Activated T-helper 17 cell treated with anti-CD3 and anti-CD28 coated beads, Interleukin-2, amount 50 U/mL, for 72 hours (primary cell): ENCODE measurements at regions not wholly inside any gene's neighbourhood (a gene's known extent, or its start where the extent isn't known, plus 50 kb on each side); places are given as distances from the start of the nearest gene placed in this dataset.

Experiments
- ATAC-seq: fragments of 150-1000 bp; cut with Tn5 transposase; replicated peaks from 2 replicates; pipeline ENCODE4 v1.10.0; 2021; ENCODE audit warnings: mild to moderate bottlenecking, moderate library complexity
- H3K27ac Mint-ChIP-seq: one replicate; pipeline ENCODE4 v1.8.0; 2022; ENCODE audit warnings: mixed read lengths
- H3K27me3 Mint-ChIP-seq: one replicate; pipeline ENCODE4 v1.8.0; 2022; ENCODE audit warnings: mixed read lengths
- H3K36me3 Mint-ChIP-seq: one replicate; pipeline ENCODE4 v1.8.0; 2022; ENCODE audit warnings: low read depth, mild to moderate bottlenecking, mixed read lengths
- H3K4me1 Mint-ChIP-seq: one replicate; pipeline ENCODE4 v1.8.0; 2022; ENCODE audit warnings: mixed read lengths
- H3K4me3 Mint-ChIP-seq: one replicate; pipeline ENCODE4 v1.8.0; 2022; ENCODE audit warnings: mild to moderate bottlenecking, mixed read lengths
- H3K9me3 Mint-ChIP-seq: one replicate; pipeline ENCODE4 v1.8.0; 2022; ENCODE audit warnings: mixed read lengths

DNA sequence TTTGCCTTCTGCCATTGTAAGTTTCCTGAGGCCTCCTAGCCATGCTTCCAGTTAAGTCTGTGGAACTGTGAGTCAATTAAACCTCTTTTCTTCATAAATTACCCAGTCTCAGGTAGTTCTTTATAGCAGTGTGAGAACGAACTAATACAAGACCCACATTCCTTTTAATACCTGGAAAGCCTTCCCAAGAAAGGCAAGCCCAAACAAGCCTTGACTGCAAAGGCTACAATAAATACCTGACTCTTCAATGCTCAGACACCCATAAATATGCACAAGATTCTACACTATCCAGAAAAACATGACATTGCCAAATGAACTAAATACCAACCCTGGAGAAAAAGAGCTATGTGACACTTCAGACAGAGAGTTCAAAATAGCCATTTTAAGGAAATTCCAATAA is 338.8 kb downstream of the HAO1 start:
- Mint-ChIP-seq H3K4me1 (no peaks in the 10 kb centered on the region), H3K27me3 (no peaks in the 10 kb centered on the region), H3K4me3 (no peak overlapping the region), H3K36me3 (no peaks in the 10 kb centered on the region), H3K27ac (no peak overlapping the region), H3K9me3 (peaks cover 26% of the 10 kb centered on the region)
- ATAC-seq: no peak

DNA sequence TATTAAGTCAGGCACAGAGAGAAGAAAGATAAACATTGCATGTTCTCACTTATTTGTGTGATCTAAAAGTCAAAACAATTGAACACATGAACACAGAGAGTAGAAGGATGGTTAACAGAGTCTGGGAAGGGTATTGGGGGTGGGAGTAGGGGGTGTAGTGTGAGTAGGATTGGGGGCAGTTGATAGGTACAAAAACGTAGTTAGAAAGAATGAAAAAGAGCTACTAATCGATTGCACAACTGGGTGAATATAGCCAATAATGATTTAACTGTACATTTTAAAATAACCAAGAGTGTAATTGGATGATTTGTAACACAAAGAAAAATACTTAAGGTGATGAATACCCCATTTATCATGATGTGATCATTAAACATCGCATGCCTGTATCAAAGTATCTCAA is 333.3 kb downstream of the HAO1 start:
- H3K27me3 Mint-ChIP-seq: no peaks in the 10 kb centered on the region
- H3K27ac Mint-ChIP-seq: no peak overlapping the region

DNA sequence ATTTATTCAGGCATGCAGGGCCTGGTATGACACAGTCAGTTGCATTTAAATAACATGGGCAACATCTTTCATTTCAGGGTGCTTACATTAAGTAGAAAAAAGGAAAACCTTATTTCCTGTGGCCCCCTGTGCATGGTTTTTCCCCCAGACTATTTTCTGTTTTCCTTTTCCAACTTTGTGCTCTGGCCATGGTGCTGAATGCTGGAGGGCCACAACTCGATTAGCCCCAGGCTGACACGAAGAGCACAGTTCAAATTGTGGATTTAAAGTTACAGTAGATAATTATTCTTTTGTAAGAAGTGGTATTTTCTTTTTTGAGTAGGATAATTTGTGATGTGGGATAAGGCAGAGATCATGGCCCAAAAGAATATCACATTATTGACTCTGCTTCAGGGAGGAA is 332.0 kb downstream of the HAO1 start:
- Mint-ChIP-seq H3K4me1 (no peaks in the 10 kb centered on the region), H3K27me3 (no peaks in the 10 kb centered on the region), H3K36me3 (no peaks in the 10 kb centered on the region), H3K27ac (no peak overlapping the region), H3K9me3 (peaks cover 7% of the 10 kb centered on the region), H3K4me3 (no peak overlapping the region)
- ATAC-seq: no peak

More for the DNA sequence above, 333.3 kb downstream of the HAO1 start:
- Mint-ChIP-seq H3K36me3 (no peaks in the 10 kb centered on the region), H3K9me3 (peaks cover 7% of the 10 kb centered on the region), H3K4me3 (no peak overlapping the region), H3K4me1 (no peaks in the 10 kb centered on the region)
- no peak for ATAC-seq

GRCh38 chr20:7609251-7609650 is 331.0 kb downstream of the HAO1 start:
- Mint-ChIP-seq H3K9me3 (peaks cover 7% of the 10 kb centered on the region), H3K4me1 (no peaks in the 10 kb centered on the region), H3K4me3 (no peak overlapping the region), H3K27me3 (no peaks in the 10 kb centered on the region), H3K27ac (no peak overlapping the region), H3K36me3 (no peaks in the 10 kb centered on the region)
- ATAC-seq: no peak

- Mint-ChIP-seq H3K4me3 (no peak overlapping the region), H3K4me1 (no peaks in the 10 kb centered on the region), H3K27me3 (no peaks in the 10 kb centered on the region), H3K9me3 (peaks cover 3% of the 10 kb centered on the region), H3K27ac (no peak overlapping the region), H3K36me3 (no peaks in the 10 kb centered on the region)
- no peak for ATAC-seq
Observed at GRCh38 chr20:7610681-7611080, 329.6 kb downstream of the HAO1 start.

DNA sequence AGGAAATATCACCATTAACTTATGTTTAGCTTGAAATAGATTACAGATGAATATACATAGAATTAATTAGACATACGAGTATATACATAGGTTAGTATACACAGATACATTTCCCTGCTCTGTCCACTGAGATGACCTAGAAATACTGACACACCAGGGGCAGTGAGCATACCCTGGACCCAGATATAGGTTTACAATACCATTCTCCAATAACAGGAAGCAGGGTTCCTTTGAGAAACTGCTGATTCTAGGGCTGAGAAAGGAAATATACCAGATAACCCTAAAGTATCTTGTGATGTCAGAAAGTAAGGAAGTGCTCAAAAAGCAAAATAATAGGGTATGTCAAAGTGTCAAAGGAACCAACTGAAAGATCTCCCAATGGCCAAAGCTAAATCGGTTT is 322.5 kb downstream of the HAO1 start:
- Mint-ChIP-seq H3K4me1 (no peaks in the 10 kb centered on the region), H3K4me3 (no peak overlapping the region), H3K27me3 (no peaks in the 10 kb centered on the region), H3K27ac (no peak overlapping the region), H3K36me3 (no peaks in the 10 kb centered on the region), H3K9me3 (peaks cover 10% of the 10 kb centered on the region)
- no peak for ATAC-seq

DNA sequence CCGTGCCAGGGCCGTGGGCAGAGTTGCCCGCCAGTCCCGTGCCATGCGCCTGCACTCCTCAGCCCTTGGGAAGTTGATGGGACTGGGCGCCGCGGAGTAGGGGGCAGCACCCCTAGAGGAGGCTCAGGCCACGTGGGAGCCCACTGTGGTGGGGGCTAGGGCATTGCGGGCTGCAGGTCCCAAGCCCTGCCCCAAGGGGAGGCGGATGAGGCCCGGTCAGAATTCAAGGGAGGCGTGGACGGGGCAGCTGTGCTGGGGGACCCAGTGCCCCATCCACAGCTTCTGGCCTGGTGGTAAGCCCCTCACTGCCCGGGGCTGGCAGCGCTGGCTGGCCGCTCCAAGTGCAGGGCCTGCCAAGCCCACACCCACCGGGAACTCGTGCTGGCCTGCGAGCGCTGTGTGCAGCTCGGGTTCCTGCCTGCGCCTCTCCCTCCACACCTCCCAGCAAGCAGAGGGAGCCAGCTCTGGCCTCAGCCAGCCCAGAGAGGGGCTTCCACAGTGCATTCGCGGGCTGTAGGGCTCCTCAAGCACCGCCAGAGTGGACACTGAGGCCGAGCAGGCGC is 317.8 kb downstream of the HAO1 start:
- ATAC-seq: no peak
- Mint-ChIP-seq H3K4me1 (no peaks in the 10 kb centered on the region), H3K36me3 (no peaks in the 10 kb centered on the region), H3K27me3 (no peaks in the 10 kb centered on the region), H3K4me3 (no peak overlapping the region), H3K9me3 (peaks cover 7% of the 10 kb centered on the region), H3K27ac (no peak overlapping the region)

- H3K27me3 Mint-ChIP-seq: no peaks in the 10 kb centered on the region
- ATAC-seq: no peak
- H3K4me1 Mint-ChIP-seq: no peaks in the 10 kb centered on the region
- no peaks in the 10 kb centered on the region for H3K36me3 Mint-ChIP-seq
- peaks cover 7% of the 10 kb centered on the region for H3K9me3 Mint-ChIP-seq
- H3K4me3 Mint-ChIP-seq: no peak overlapping the region
- no peak overlapping the region for H3K27ac Mint-ChIP-seq
Observed at GRCh38 chr20:7624886-7625285, 315.4 kb downstream of the HAO1 start.

GRCh38 chr20:7627734-7628663 is 312.3 kb downstream of the HAO1 start:
- Mint-ChIP-seq H3K27me3 (no peaks in the 10 kb centered on the region), H3K4me3 (no peak overlapping the region), H3K36me3 (no peaks in the 10 kb centered on the region), H3K4me1 (no peaks in the 10 kb centered on the region), H3K9me3 (peaks cover 3% of the 10 kb centered on the region), H3K27ac (no peak overlapping the region)
- no peak for ATAC-seq

DNA sequence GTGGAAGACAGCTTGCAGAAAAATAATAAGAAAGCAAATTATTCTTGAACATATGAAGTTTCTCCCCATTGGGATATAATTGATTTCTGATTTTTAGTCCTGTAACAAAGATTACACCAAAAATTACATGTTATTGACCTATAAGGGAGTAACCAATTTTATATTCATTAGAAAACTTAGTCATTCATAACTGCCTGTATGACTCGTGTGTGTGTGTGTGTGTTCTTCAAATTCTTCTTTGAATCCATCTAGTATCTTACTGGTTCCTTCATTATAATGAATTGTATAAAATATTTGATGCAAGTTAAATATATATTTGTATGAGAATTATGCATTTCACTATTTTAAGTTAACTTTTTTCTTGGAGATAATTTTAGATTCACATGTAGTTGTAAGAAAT is 310.4 kb downstream of the HAO1 start:
- Mint-ChIP-seq H3K27me3 (no peaks in the 10 kb centered on the region), H3K27ac (no peak overlapping the region), H3K4me1 (no peaks in the 10 kb centered on the region), H3K9me3 (peaks cover 8% of the 10 kb centered on the region), H3K4me3 (no peak overlapping the region), H3K36me3 (no peaks in the 10 kb centered on the region)
- no peak for ATAC-seq

GRCh38 chr20:7637184-7637583 is 303.1 kb downstream of the HAO1 start:
- no peak overlapping the region for H3K27ac Mint-ChIP-seq
- H3K27me3 Mint-ChIP-seq: no peaks in the 10 kb centered on the region
- H3K36me3 Mint-ChIP-seq: no peaks in the 10 kb centered on the region
- ATAC-seq: no peak
- H3K4me1 Mint-ChIP-seq: no peaks in the 10 kb centered on the region
- H3K9me3 Mint-ChIP-seq: peaks cover 5% of the 10 kb centered on the region
- no peak overlapping the region for H3K4me3 Mint-ChIP-seq

DNA sequence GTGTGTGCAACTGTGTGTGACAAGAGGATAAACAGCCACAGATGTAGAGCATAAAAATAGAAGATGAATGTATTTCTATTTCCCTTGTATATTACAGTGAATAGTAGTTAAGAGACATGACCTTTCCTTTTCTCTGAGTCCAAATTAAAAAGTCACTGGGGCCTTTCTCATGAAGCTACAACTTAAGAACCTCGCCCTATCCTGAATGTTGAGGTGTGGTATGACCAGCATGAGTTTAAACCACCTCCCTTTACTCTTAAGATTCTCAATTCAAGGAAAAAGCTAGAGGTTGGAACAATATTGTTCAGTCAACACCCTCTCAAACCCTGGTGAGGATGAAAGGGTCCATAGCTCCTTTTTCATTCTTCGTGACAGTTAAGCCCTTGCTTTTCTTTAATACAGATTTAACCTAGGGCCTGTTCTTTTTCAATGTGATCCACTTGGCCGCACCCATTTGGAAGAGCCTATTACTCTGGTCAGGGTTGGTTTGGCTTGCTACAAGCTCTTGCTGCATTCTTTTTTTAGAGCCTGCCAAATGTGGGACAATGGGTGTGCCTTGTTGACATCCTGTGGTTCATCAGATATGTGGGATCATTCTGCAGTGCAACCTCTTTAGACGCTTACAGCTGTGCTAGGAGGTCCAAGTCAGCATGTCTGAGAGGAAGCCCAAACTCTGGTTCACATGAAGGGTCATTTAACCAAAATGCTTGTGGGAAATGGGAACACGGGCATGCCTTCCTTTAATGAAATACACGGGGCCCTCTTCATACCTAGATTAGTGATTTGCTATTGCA is 290.0 kb downstream of the HAO1 start:
- Mint-ChIP-seq H3K27me3 (no peaks in the 10 kb centered on the region), H3K4me1 (no peaks in the 10 kb centered on the region), H3K27ac (no peak overlapping the region), H3K4me3 (no peak overlapping the region), H3K36me3 (no peaks in the 10 kb centered on the region), H3K9me3 (peaks cover 5% of the 10 kb centered on the region)
- no peak for ATAC-seq

- Mint-ChIP-seq H3K27me3 (no peaks in the 10 kb centered on the region), H3K4me1 (no peaks in the 10 kb centered on the region), H3K4me3 (no peak overlapping the region), H3K9me3 (peaks cover 2% of the 10 kb centered on the region), H3K36me3 (no peaks in the 10 kb centered on the region), H3K27ac (no peak overlapping the region)
- no peak for ATAC-seq
Observed at GRCh38 chr20:7654231-7654630, 286.0 kb downstream of the HAO1 start.

DNA sequence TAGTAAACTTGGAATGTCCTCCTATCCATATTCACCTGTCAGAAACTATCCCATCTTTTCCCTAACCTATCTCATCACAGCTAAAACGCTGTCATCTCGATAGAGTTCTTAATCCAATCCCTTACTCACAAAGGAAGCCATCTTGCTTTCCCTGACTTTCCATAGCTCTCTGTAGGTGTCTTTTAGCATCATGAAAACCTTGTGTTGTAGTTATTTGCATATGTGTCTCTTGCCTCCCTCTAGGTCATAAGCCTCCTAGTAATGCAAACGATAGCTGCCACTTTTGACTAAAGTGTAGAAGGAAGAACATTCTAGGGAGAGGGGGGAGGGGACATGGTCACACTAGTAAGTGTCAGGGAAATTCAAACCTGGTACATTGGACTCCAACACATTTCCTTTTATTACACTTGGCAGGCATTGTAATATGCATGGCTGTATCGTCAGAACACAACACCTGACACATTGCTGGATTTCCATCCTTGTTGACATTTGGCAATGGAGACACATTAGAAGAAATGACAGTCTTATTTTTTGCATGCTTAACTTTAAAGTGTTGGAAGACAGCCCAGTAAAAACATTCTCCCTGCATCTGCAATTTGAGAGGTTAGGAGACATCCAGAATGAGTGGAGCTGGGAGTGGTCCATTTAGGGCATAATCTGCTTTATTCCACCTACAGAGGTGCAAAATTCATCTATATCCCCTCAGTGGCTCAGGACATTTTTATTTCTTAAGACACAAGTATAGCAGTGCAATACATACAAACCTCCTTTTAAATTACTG is 283.4 kb downstream of the HAO1 start:
- H3K27me3 Mint-ChIP-seq: no peaks in the 10 kb centered on the region
- no peak overlapping the region for H3K4me3 Mint-ChIP-seq
- H3K36me3 Mint-ChIP-seq: no peaks in the 10 kb centered on the region
- H3K4me1 Mint-ChIP-seq: no peaks in the 10 kb centered on the region
- no peak overlapping the region for H3K27ac Mint-ChIP-seq
- no peak for ATAC-seq
- no peaks in the 10 kb centered on the region for H3K9me3 Mint-ChIP-seq
